OCI-LY3 (cell line): ENCODE measurements at regions not wholly inside any gene's neighbourhood (a gene's known extent, or its start where the extent isn't known, plus 50 kb on each side); places are given as distances from the start of the nearest gene placed in this dataset.

Experiments used
- H2AFZ ChIP-seq: fragments of 200-600, 300-600 bp; shearing (Covaris generic); 2 replicates; pipeline ENCODE4 v1.6.0; 2014; ENCODE audit warnings: antibody characterized with exemption, low read depth, low read length
- H3K27ac ChIP-seq: fragments of 200-600, 300-600 bp; sonication (generic); 2 replicates; pipeline ENCODE4 v1.5.1; 2014; ENCODE audit warnings: mild to moderate bottlenecking, low read length, moderate library complexity, mixed read lengths
- H3K27me3 ChIP-seq: fragments of 200-600, 300-600 bp; sonication (generic); 2 replicates; pipeline ENCODE4 v1.6.1; 2014; ENCODE audit warnings: low read depth, low read length, mixed read lengths
- H3K36me3 ChIP-seq: fragments of 200-600, 300-600 bp; sonication (generic); replicated peaks from 2 replicates; pipeline ENCODE3; 2014; ENCODE audit warnings: low read depth, low read length, mixed read lengths
- H3K4me1 ChIP-seq: fragments of 300-600, 200-600 bp; sonication (generic); 2 replicates; pipeline ENCODE4 v1.6.1; 2014; ENCODE audit warnings: low read length, mixed read lengths
- H3K4me2 ChIP-seq: fragments of 200-600, 300-600 bp; sonication (generic); 2 replicates; pipeline ENCODE4 v1.6.1; 2014; ENCODE audit warnings: low read length, mixed read lengths
- H3K4me3 ChIP-seq: fragments of 300-600, 200-600 bp; sonication (generic); 2 replicates; pipeline ENCODE4 v1.5.1; 2014; ENCODE audit warnings: antibody characterized with exemption, mild to moderate bottlenecking, low read length, moderate library complexity
- H3K79me2 ChIP-seq: fragments of 300-600, 200-600 bp; shearing (Covaris generic); 2 replicates; pipeline ENCODE4 v1.6.1; 2014; ENCODE audit warnings: mild to moderate bottlenecking, low read length, mixed read lengths
- H3K9ac ChIP-seq: fragments of 300-600, 200-600 bp; shearing (Covaris generic); 2 replicates; pipeline ENCODE4 v1.6.0; 2014; ENCODE audit warnings: mild to moderate bottlenecking, low read length, moderate library complexity
- H3K9me3 ChIP-seq: fragments of 200-600, 300-600 bp; shearing (Covaris generic); 2 replicates; pipeline ENCODE4 v1.6.1; 2014; ENCODE audit warnings: low read length, mixed read lengths; ENCODE audit not compliant: insufficient read depth
- H4K20me1 ChIP-seq: fragments of 200-600, 300-600 bp; sonication (generic); 2 replicates; pipeline ENCODE4 v1.6.1; 2016; ENCODE audit warnings: low read length, mixed read lengths; ENCODE audit not compliant: insufficient read depth
- EZH2phosphoT487 ChIP-seq: fragments of 200-600 bp; shearing (Covaris generic); IDR thresholded peaks from 2 replicates; pipeline ENCODE4 v1.6.1; 2018; ENCODE audit warnings: antibody characterized with exemption, mixed run types, low read depth
- TF ChIP-seq, protein P1 (sequence below): fragments of 200-600, 300-600 bp; sonication (generic); IDR thresholded peaks from 2 replicates; pipeline ENCODE4 v1.5.1; 2014; ENCODE audit warnings: antibody characterized with exemption, low read length, low read depth

DNA sequence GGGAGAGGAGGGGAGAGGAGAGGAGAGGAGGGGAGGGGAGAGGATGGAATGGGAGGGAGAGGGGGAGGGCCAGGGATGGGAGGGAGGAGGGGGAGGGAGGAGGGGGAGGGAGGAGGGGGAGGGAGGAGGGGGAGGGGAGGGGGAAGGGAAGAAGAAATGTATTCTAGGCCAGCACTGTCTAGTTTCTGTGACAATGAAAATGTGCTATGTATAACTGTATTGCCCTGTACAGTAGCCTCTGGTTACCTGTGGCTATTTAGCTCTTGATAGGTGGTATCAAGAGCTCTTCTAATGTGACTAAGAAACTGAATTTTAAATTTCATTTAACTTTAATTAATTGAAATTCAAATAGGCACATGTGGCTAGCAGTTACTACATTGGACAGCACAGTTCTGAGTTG, 143.1 kb downstream of the BTC start:
- TF ChIP-seq, protein P1, sequence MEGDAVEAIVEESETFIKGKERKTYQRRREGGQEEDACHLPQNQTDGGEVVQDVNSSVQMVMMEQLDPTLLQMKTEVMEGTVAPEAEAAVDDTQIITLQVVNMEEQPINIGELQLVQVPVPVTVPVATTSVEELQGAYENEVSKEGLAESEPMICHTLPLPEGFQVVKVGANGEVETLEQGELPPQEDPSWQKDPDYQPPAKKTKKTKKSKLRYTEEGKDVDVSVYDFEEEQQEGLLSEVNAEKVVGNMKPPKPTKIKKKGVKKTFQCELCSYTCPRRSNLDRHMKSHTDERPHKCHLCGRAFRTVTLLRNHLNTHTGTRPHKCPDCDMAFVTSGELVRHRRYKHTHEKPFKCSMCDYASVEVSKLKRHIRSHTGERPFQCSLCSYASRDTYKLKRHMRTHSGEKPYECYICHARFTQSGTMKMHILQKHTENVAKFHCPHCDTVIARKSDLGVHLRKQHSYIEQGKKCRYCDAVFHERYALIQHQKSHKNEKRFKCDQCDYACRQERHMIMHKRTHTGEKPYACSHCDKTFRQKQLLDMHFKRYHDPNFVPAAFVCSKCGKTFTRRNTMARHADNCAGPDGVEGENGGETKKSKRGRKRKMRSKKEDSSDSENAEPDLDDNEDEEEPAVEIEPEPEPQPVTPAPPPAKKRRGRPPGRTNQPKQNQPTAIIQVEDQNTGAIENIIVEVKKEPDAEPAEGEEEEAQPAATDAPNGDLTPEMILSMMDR = no peak
- TF ChIP-seq EZH2phosphoT487 = no peak
- H3K9ac ChIP-seq = no peak overlapping the region

DNA sequence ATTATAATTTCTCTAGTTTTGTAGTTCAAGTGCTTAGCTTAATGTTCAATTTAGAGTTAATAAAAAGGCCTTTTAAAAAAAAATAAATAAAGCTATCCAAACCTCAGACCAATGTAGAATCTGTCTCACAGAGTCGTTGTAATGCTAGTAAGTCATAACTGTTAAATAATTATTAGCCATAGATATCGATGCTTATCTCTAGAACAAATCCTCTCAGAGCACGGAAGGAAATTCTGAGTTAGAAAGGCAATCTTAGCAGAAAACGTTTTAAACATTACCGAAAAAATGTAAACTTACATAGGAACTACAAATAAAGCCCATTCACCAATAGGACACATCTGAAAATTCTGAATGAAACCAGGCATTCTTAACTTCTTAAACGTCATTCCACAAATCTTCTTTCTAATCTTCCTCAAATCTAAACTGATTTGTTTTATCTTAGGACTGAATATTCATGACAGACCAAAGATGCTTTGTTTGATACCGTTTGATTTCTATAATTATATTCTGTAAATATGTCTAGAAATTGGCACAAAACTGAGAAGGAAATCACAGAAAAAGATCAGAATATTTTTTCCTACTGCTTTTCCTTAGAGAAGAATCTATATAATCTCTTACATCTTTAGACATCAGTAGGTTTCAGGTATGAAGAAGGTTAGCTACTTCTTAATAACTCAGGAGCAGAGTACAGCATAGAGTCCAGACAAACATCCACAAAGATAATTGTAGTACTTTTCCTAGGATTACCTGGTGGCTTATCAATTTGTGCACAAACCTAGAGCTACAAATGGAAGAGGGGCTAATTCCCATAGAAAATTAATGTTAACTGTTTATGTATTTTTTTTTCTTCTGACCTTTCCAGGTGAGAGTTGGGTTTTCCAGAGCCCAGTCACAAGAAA, 140.7 kb downstream of the BTC start:
- TF ChIP-seq EZH2phosphoT487 = no peak
- TF ChIP-seq, protein P1 = no peak
- no peak overlapping the region for H3K27ac ChIP-seq
- peaks cover 17% of the 10 kb centered on the region for H3K4me1 ChIP-seq
- no peak overlapping the region for H3K9ac ChIP-seq
- 0 out of 2 replicates have a peak, but pooled peaks cover 6% of the 10 kb centered on the region for H3K27me3 ChIP-seq
- H3K4me3 ChIP-seq = peak overlapping the region; percentile 54
- no peaks in the 10 kb centered on the region for H3K79me2 ChIP-seq
- no peaks in the 10 kb centered on the region for H3K9me3 ChIP-seq
- no peaks in the 10 kb centered on the region for H4K20me1 ChIP-seq
- H2AFZ ChIP-seq = no peak overlapping the region
- H3K36me3 ChIP-seq = no peaks in the 10 kb centered on the region
- peak overlapping the region; percentile 63 for H3K4me2 ChIP-seq

More for the DNA sequence above, 143.1 kb downstream of the BTC start:
- H3K4me3 ChIP-seq = no peak overlapping the region
- H3K27ac ChIP-seq = no peak overlapping the region
- H2AFZ ChIP-seq = no peak overlapping the region
- H4K20me1 ChIP-seq = no peaks in the 10 kb centered on the region
- no peaks in the 10 kb centered on the region for H3K79me2 ChIP-seq
- 0 out of 2 replicates have a peak, but pooled peaks cover 6% of the 10 kb centered on the region for H3K27me3 ChIP-seq
- no peaks in the 10 kb centered on the region for H3K36me3 ChIP-seq
- H3K4me1 ChIP-seq = peaks cover 17% of the 10 kb centered on the region
- no peak overlapping the region for H3K4me2 ChIP-seq
- no peaks in the 10 kb centered on the region for H3K9me3 ChIP-seq

DNA sequence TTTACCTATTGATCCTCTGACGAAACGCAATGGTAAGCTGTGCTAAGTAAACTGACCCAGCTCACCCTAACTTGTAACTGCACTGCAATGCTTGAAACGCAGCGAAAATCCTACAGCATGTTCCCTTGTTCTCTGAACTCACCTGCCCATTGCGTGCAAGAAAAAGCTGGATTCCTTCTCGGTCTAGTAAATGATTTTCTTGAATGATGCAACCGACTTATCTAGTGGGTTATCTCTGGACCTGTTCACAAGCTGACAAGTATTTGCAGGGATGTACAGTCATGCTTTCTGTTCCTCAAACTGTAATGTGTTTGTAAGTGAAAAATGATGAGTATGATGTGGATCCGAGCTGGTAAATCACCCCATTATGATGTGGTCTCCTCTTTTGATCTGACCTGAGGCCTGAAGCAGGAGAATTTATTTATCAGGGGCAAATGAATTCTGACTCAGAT, 140.1 kb downstream of the BTC start:
- H3K9ac ChIP-seq = no peak overlapping the region
- TF ChIP-seq, protein P1 = no peak
- no peak for TF ChIP-seq EZH2phosphoT487

DNA sequence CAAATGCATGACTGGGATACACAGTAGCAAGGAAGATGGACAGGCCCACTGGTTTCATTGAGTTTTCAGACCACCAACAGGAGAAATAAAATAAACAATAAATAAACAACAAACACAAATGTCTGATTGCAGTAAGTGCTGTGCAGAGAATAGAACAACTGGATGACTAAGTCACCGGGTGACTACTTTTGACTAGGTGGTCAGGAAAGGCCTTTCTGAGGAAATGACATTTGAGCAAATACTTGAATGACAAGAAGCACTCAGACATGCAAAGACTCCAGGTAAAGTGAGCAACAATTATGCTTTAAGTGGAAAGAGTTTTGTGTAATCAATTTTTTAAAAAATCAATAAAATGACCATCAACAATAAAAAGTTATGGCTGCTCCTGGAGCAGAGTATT, 137.7 kb downstream of the BTC start:
- no peak overlapping the region for H3K27ac ChIP-seq
- H3K27me3 ChIP-seq = no peaks in the 10 kb centered on the region

More for the DNA sequence above, 140.1 kb downstream of the BTC start:
- no peaks in the 10 kb centered on the region for H4K20me1 ChIP-seq
- no peak overlapping the region for H3K27ac ChIP-seq
- no peaks in the 10 kb centered on the region for H3K36me3 ChIP-seq
- no peaks in the 10 kb centered on the region for H3K79me2 ChIP-seq
- H3K27me3 ChIP-seq = 0 out of 2 replicates have a peak, but pooled peaks cover 2% of the 10 kb centered on the region
- peak overlapping the region; percentile 63 for H3K4me2 ChIP-seq
- peak overlapping the region; percentile 54 for H3K4me3 ChIP-seq
- no peaks in the 10 kb centered on the region for H3K9me3 ChIP-seq
- H2AFZ ChIP-seq = no peak overlapping the region
- peaks cover 17% of the 10 kb centered on the region for H3K4me1 ChIP-seq

More for the DNA sequence above, 137.7 kb downstream of the BTC start:
- peaks cover 22% of the 10 kb centered on the region for H3K4me1 ChIP-seq
- H3K9me3 ChIP-seq = no peaks in the 10 kb centered on the region
- no peak overlapping the region for H3K4me3 ChIP-seq
- H3K9ac ChIP-seq = no peak overlapping the region
- no peak for TF ChIP-seq EZH2phosphoT487
- TF ChIP-seq, protein P1 = no peak
- no peaks in the 10 kb centered on the region for H3K36me3 ChIP-seq
- no peaks in the 10 kb centered on the region for H3K79me2 ChIP-seq
- H4K20me1 ChIP-seq = no peaks in the 10 kb centered on the region
- no peak overlapping the region for H2AFZ ChIP-seq
- H3K4me2 ChIP-seq = no peak overlapping the region
